Loucy (cell line): ENCODE measurements at regions not wholly inside any gene's neighbourhood (a gene's known extent, or its start where the extent isn't known, plus 50 kb on each side); places are given as distances from the start of the nearest gene placed in this dataset.
A peak's percentile ranks its signal among the peaks of the same experiment; 100 is the strongest.

Source experiments
- H2AFZ ChIP-seq: fragments of 200-600 bp; sonication (generic); 2 replicates; pipeline ENCODE4 v1.6.0; 2016; ENCODE audit warnings: antibody characterized with exemption, mild to moderate bottlenecking, low read length, moderate library complexity
- H3F3A ChIP-seq: fragments of 200-600 bp; 2 replicates; pipeline ENCODE4 v1.6.0; 2016; ENCODE audit warnings: antibody characterized with exemption, low read depth, mild to moderate bottlenecking
- H3K27me3 ChIP-seq: fragments of 200-600 bp; sonication (generic); 2 replicates; pipeline ENCODE4 v1.6.1; 2014; ENCODE audit warnings: low read length, mild to moderate bottlenecking; ENCODE audit not compliant: insufficient read depth, poor library complexity, severe bottlenecking
- H3K36me3 ChIP-seq: fragments of 200-600 bp; sonication (generic); 2 replicates; pipeline ENCODE4 v1.6.1; 2016; ENCODE audit warnings: low read length; ENCODE audit not compliant: insufficient read depth
- H3K4me1 ChIP-seq: fragments of 200-600 bp; sonication (generic); 2 replicates; pipeline ENCODE4 v1.5.1; 2014; ENCODE audit warnings: low read length, mild to moderate bottlenecking; ENCODE audit not compliant: insufficient read depth, poor library complexity, severe bottlenecking
- H3K4me2 ChIP-seq: fragments of 200-600 bp; sonication (generic); 2 replicates; pipeline ENCODE4 v1.6.0; 2014; ENCODE audit warnings: antibody characterized with exemption, low read length, low read depth, mild to moderate bottlenecking; ENCODE audit not compliant: poor library complexity, severe bottlenecking
- H3K4me3 ChIP-seq: fragments of 200-600 bp; sonication (generic); 2 replicates; pipeline ENCODE4 v1.5.1; 2014; ENCODE audit warnings: low read length, mild to moderate bottlenecking, mixed read lengths; ENCODE audit not compliant: poor library complexity, severe bottlenecking
- H3K79me2 ChIP-seq: fragments of 200-600 bp; sonication (generic); 2 replicates; pipeline ENCODE4 v1.6.1; 2014; ENCODE audit warnings: low read length; ENCODE audit not compliant: insufficient read depth
- H3K9ac ChIP-seq: fragments of 200-600 bp; sonication (generic); 2 replicates; pipeline ENCODE4 v1.6.0; 2014; ENCODE audit warnings: mild to moderate bottlenecking, low read depth, low read length, moderate library complexity; ENCODE audit not compliant: poor library complexity, severe bottlenecking
- H3K9me2 ChIP-seq: fragments of 200-600 bp; sonication (generic); replicated peaks from 2 replicates; pipeline ENCODE4 v1.6.1; 2016; ENCODE audit warnings: low read depth, low read length, mixed read lengths
- H3K9me3 ChIP-seq: fragments of 200-600 bp; sonication (generic); 2 replicates; pipeline ENCODE4 v1.6.1; 2014; ENCODE audit warnings: mild to moderate bottlenecking, antibody characterized with exemption, low read length, low read depth; ENCODE audit not compliant: insufficient read depth
- H4K20me1 ChIP-seq: fragments of 200-600 bp; sonication (generic); 2 replicates; pipeline ENCODE4 v1.6.0; 2014; ENCODE audit warnings: antibody characterized with exemption, low read length, mild to moderate bottlenecking; ENCODE audit not compliant: insufficient read depth, poor library complexity, severe bottlenecking
- CTCF ChIP-seq: fragments of 200-600 bp; sonication (generic); conservative IDR thresholded peaks from 2 replicates; pipeline ENCODE4 v1.5.1; 2014; ENCODE audit warnings: mild to moderate bottlenecking, antibody characterized with exemption, low read length
- EZH2phosphoT487 ChIP-seq: fragments of 200-600 bp; IDR thresholded peaks from 2 replicates; pipeline ENCODE4 v1.6.1; 2018; ENCODE audit warnings: antibody characterized with exemption, mild to moderate bottlenecking, moderate library complexity, borderline replicate concordance

- Histone ChIP-seq H4K20me1 (no peaks in the 10 kb centered on the region), H3F3A (no peaks in the 10 kb centered on the region), H2AFZ (no peak overlapping the region), H3K4me2 (no peak overlapping the region), H3K36me3 (no peaks in the 10 kb centered on the region), H3K27me3 (no peaks in the 10 kb centered on the region), H3K4me1 (peaks cover 19% of the 10 kb centered on the region), H3K9ac (no peak overlapping the region), H3K4me3 (no peak overlapping the region), H3K9me3 (no peaks in the 10 kb centered on the region), H3K9me2 (no peaks in the 10 kb centered on the region), H3K79me2 (no peaks in the 10 kb centered on the region)
- TF ChIP-seq CTCF (no peak), EZH2phosphoT487 (no peak)
These were observed 57.2 kb downstream of the GPR6 start for GRCh38 chr6:110035321-110035720.

- no peaks in the 10 kb centered on the region for H3K27me3 ChIP-seq
- no peak for TF ChIP-seq CTCF
- TF ChIP-seq EZH2phosphoT487: no peak
These were observed 58.5 kb downstream of the GPR6 start for GRCh38 chr6:110036408-110037302.

GRCh38 chr6:110037726-110038295 lies 59.7 kb downstream of the GPR6 start:
- Histone ChIP-seq H4K20me1 (no peaks in the 10 kb centered on the region), H2AFZ (no peak overlapping the region), H3K9me3 (no peaks in the 10 kb centered on the region), H3K9me2 (no peaks in the 10 kb centered on the region), H3K4me1 (peaks cover 19% of the 10 kb centered on the region), H3K79me2 (no peaks in the 10 kb centered on the region), H3K4me2 (peak overlapping the region; percentile 81), H3K27me3 (no peaks in the 10 kb centered on the region), H3K9ac (peak overlapping the region; percentile 82), H3K36me3 (no peaks in the 10 kb centered on the region), H3F3A (no peaks in the 10 kb centered on the region), H3K4me3 (peak overlapping the region; percentile 80)
- TF ChIP-seq EZH2phosphoT487: no peak
- no peak for TF ChIP-seq CTCF

More at GRCh38 chr6:110036408-110037302, 58.5 kb downstream of the GPR6 start:
- Histone ChIP-seq H3F3A (no peaks in the 10 kb centered on the region), H3K36me3 (no peaks in the 10 kb centered on the region), H2AFZ (no peak overlapping the region), H3K9me3 (no peaks in the 10 kb centered on the region), H4K20me1 (no peaks in the 10 kb centered on the region), H3K4me1 (peaks cover 19% of the 10 kb centered on the region), H3K9ac (no peak overlapping the region), H3K4me2 (no peak overlapping the region), H3K79me2 (no peaks in the 10 kb centered on the region), H3K4me3 (no peak overlapping the region), H3K9me2 (no peaks in the 10 kb centered on the region)
